Brain microvascular endothelial cell (primary cell): ENCODE measurements at regions not wholly inside any gene's neighbourhood (a gene's known extent, or its start where the extent isn't known, plus 50 kb on each side); places are given as distances from the start of the nearest gene placed in this dataset.

Experiments used
- DNase-seq: peaks from one replicate; pipeline ENCODE4 v3.0.0-alpha.2; 2020
- H3K27ac ChIP-seq: fragments of 250-450 bp; sonication (Bioruptor Pico); 2 replicates; pipeline ENCODE4 v1.5.1; 2020; ENCODE audit warnings: mild to moderate bottlenecking, moderate library complexity
- H3K27me3 ChIP-seq: fragments of 250-450 bp; sonication (Bioruptor Pico); replicated peaks from 2 replicates; pipeline ENCODE4 v1.5.1; 2020; ENCODE audit warnings: mild to moderate bottlenecking
- H3K36me3 ChIP-seq: fragments of 250-450 bp; sonication (Bioruptor Pico); replicated peaks from 2 replicates; pipeline ENCODE4 v1.5.1; 2020; ENCODE audit warnings: mild to moderate bottlenecking
- H3K4me3 ChIP-seq: 2 replicates; pipeline ENCODE4 v1.5.1; 2011; ENCODE audit warnings: low read depth, mild to moderate bottlenecking, control low read depth, low read length, moderate library complexity
- CTCF ChIP-seq: IDR thresholded peaks from 2 replicates; pipeline ENCODE4 v1.5.1; 2011; ENCODE audit warnings: low read depth, mild to moderate bottlenecking, moderate library complexity, low read length, control low read depth, inconsistent platforms; ENCODE audit errors: missing control alignments
- in situ Hi-C: cut with HindIII; loops from 2 replicates; pipeline ENCODE4 v1.10.0; 2017; ENCODE audit warnings: low sequenced_read_pairs, low pct_ligation_motif_present

- H3K27me3 ChIP-seq = no peaks in the 10 kb centered on the region
- H3K36me3 ChIP-seq = no peaks in the 10 kb centered on the region
- no peak for DNase-seq
- H3K4me3 ChIP-seq = no peak overlapping the region
- TF ChIP-seq CTCF = no peak
- no peak overlapping the region for H3K27ac ChIP-seq
- in situ Hi-C loops = no loop called here
These were observed 198.5 kb upstream of the FBN2 start for GRCh38 chr5:128736553-128736952.

GRCh38 chr5:128749136-128749898 lies 211.3 kb upstream of the FBN2 start:
- Histone ChIP-seq H3K27ac (no peak overlapping the region), H3K4me3 (no peak overlapping the region), H3K27me3 (no peaks in the 10 kb centered on the region), H3K36me3 (no peaks in the 10 kb centered on the region)
- in situ Hi-C loops = no loop called here
- no peak for DNase-seq
- TF ChIP-seq CTCF = no peak

- Histone ChIP-seq H3K36me3 (no peaks in the 10 kb centered on the region), H3K27ac (no peak overlapping the region), H3K4me3 (no peak overlapping the region), H3K27me3 (no peaks in the 10 kb centered on the region)
- TF ChIP-seq CTCF = no peak
- in situ Hi-C loops = no loop called here
- DNase-seq = no peak
These were observed 212.1 kb upstream of the FBN2 start for GRCh38 chr5:128750155-128750554.

- Histone ChIP-seq H3K27ac (no peak overlapping the region), H3K4me3 (no peak overlapping the region), H3K27me3 (no peaks in the 10 kb centered on the region), H3K36me3 (no peaks in the 10 kb centered on the region)
- no peak for DNase-seq
- in situ Hi-C loops = no loop called here
- TF ChIP-seq CTCF = no peak
These were observed 207.9 kb upstream of the SLC27A6 start for GRCh38 chr5:128757196-128757959.

GRCh38 chr5:128762661-128763306 lies 202.5 kb upstream of the SLC27A6 start:
- no peak for TF ChIP-seq CTCF
- Histone ChIP-seq H3K27ac (no peak overlapping the region), H3K36me3 (no peaks in the 10 kb centered on the region), H3K4me3 (no peak overlapping the region), H3K27me3 (no peaks in the 10 kb centered on the region)
- DNase-seq = no peak
- in situ Hi-C loops = no loop called here
